ENCODE measurements at regions not wholly inside any gene's neighbourhood (a gene's known extent, or its start where the extent isn't known, plus 50 kb on each side); places are given as distances from the start of the nearest gene placed in this dataset.

DNA sequence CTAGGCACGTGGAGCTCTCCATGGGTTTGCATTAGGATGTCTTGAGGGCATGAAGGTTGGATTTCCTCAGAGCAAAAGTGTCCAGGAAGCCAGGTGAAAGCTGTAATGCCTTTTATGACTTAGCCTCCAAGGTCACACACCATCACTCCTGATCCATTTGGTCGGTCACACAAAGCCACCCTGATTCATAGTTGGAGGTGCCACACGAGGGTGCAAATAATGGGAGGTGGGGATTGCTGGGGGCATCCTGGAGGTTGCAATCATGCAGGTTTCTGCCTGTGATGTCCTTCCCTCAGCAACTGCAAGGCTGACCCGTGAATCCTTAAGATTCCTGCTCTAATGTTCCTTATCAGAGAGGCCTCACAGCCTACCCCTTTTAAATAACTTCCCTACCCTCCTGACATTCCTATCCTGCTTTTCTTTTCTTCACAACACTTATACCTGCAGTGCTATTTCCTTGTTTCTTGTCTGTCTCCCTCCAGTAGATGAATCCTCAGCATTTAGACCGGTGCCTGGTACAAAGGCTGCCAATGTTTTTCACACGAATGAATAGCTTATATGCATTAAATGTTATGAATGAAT, 97.1 kb downstream of the LIPG start:
- Histone ChIP-seq H3K27ac (ENCODE audit: extremely low read depth, low read depth, low read length) (no peak overlapping the region), H3K4me3 (ENCODE audit: low read depth, low read length) (no peak overlapping the region), H3K36me3 (ENCODE audit: control insufficient read depth in 2 of 2, insufficient read depth in 1 of 2, low read length in 2 of 2) (no peaks in the 10 kb centered on the region), H3K9me3 (ENCODE audit: control insufficient read depth, insufficient read depth, low read depth, low read length) (no peaks in the 10 kb centered on the region), H3K4me1 (ENCODE audit: control insufficient read depth, insufficient read depth, low read length) (0 out of 2 replicates have a peak, but pooled peaks cover 8% of the 10 kb centered on the region)
- TF ChIP-seq ZIC2 (tag by site-specific recombination; IDR thresholded peaks at IDR 0.05) (no peak), ZNF777 (tag by site-specific recombination; IDR thresholded peaks at IDR 0.05; ENCODE audit: borderline replicate concordance) (no peak), ZNF146 (tag by site-specific recombination; IDR thresholded peaks at IDR 0.05) (no peak), ZSCAN23 (tag by site-specific recombination; IDR thresholded peaks at IDR 0.05) (no peak), ZNF37A (tag by site-specific recombination; IDR thresholded peaks at IDR 0.05) (no peak), ZNF544 (tag by site-specific recombination; IDR thresholded peaks at IDR 0.05) (no peak), IKZF3 (tag by site-specific recombination; IDR thresholded peaks at IDR 0.05) (no peak), ZNF501 (tag by site-specific recombination; IDR thresholded peaks at IDR 0.05) (no peak), AEBP2 (tag by site-specific recombination; IDR thresholded peaks at IDR 0.05; ENCODE audit: borderline replicate concordance) (no peak), ZNF335 (tag by site-specific recombination; conservative IDR thresholded peaks at IDR 0.05) (no peak), ZNF555 (tag by site-specific recombination; conservative IDR thresholded peaks at IDR 0.05) (no peak)
- TF ChIP-seq, protein P1, sequence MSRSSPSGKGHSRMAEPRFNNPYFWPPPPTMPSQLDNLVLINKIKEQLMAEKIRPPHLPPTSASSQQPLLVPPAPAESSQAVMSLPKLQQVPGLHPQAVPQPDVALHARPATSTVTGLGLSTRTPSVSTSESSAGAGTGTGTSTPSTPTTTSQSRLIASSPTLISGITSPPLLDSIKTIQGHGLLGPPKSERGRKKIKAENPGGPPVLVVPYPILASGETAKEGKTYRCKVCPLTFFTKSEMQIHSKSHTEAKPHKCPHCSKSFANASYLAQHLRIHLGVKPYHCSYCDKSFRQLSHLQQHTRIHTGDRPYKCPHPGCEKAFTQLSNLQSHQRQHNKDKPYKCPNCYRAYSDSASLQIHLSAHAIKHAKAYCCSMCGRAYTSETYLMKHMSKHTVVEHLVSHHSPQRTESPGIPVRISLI (tag by site-specific recombination; IDR thresholded peaks at IDR 0.05) = no peak
- ChIA-PET POLR2A (interaction anchor here (0.6 kb wide), 1 partner anchor 32 kb away, joined by 3 read pairs; no protein-coding TSS in a partner anchor), CTCF (interaction anchor here (0.5 to 1.4 kb wide), 3 partner anchors 70 to 475 kb away, joined by 3 to 5 read pairs (median 3); no protein-coding TSS in a partner anchor)

- peak overlapping the region; percentile 62; the same call in 1 of the 2 replicates for H3K27ac ChIP-seq (ENCODE audit: extremely low read depth, low read depth, low read length)
- TF ChIP-seq ZNF16 (tag by site-specific recombination; IDR thresholded peaks at IDR 0.05; ENCODE audit: low read depth) (no peak), ZNF24 (tag by site-specific recombination; IDR thresholded peaks at IDR 0.05) (peak; percentile 96), KLF9 (tag by site-specific recombination; IDR thresholded peaks at IDR 0.05; ENCODE audit: low read depth) (peak; percentile 45; the same call in 1 of the 2 replicates), SP3 (tag by site-specific recombination; IDR thresholded peaks at IDR 0.05) (peak; percentile 32; the same call in 1 of the 2 replicates), KLF10 (tag by site-specific recombination; IDR thresholded peaks at IDR 0.05) (no peak), ZNF10 (tag by site-specific recombination; IDR thresholded peaks at IDR 0.05) (peak; percentile 78; the same call in 1 of the 2 replicates), ZNF391 (tag by site-specific recombination; IDR thresholded peaks at IDR 0.05; ENCODE audit: borderline replicate concordance, low read depth) (peak; percentile 97), ZNF629 (tag by site-specific recombination; IDR thresholded peaks at IDR 0.05) (peak; percentile 95), WT1 (tag by site-specific recombination; IDR thresholded peaks at IDR 0.05) (peak; percentile 88), ZNF146 (tag by site-specific recombination; IDR thresholded peaks at IDR 0.05) (0 out of 2 replicates have a peak, but pooled peaks have one; percentile 24), ZNF514 (tag by site-specific recombination; IDR thresholded peaks at IDR 0.05) (no peak), GLIS2 (tag by site-specific recombination; IDR thresholded peaks at IDR 0.05) (peak; percentile 51; the same call in 1 of the 2 replicates), ZEB2 (tag by site-specific recombination; IDR thresholded peaks at IDR 0.05) (peak; percentile 70), PRDM10 (tag by site-specific recombination; IDR thresholded peaks at IDR 0.05) (peak; percentile 45; the same call in 1 of the 2 replicates)
- TF ChIP-seq, protein P2, sequence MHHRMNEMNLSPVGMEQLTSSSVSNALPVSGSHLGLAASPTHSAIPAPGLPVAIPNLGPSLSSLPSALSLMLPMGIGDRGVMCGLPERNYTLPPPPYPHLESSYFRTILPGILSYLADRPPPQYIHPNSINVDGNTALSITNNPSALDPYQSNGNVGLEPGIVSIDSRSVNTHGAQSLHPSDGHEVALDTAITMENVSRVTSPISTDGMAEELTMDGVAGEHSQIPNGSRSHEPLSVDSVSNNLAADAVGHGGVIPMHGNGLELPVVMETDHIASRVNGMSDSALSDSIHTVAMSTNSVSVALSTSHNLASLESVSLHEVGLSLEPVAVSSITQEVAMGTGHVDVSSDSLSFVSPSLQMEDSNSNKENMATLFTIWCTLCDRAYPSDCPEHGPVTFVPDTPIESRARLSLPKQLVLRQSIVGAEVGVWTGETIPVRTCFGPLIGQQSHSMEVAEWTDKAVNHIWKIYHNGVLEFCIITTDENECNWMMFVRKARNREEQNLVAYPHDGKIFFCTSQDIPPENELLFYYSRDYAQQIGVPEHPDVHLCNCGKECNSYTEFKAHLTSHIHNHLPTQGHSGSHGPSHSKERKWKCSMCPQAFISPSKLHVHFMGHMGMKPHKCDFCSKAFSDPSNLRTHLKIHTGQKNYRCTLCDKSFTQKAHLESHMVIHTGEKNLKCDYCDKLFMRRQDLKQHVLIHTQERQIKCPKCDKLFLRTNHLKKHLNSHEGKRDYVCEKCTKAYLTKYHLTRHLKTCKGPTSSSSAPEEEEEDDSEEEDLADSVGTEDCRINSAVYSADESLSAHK (tag by site-specific recombination; IDR thresholded peaks at IDR 0.05) = peak; percentile 85
These were observed 94.3 kb downstream of the LIPG start for GRCh38 chr18:49656073-49656692.

More at GRCh38 chr18:49656073-49656692, 94.3 kb downstream of the LIPG start:
- Histone ChIP-seq H3K36me3 (ENCODE audit: control insufficient read depth in 2 of 2, insufficient read depth in 1 of 2, low read length in 2 of 2) (no peaks in the 10 kb centered on the region), H3K4me3 (ENCODE audit: low read depth, low read length) (no peak overlapping the region), H3K9me3 (ENCODE audit: control insufficient read depth, insufficient read depth, low read depth, low read length) (no peaks in the 10 kb centered on the region), H3K4me1 (ENCODE audit: control insufficient read depth, insufficient read depth, low read length) (0 out of 2 replicates have a peak, but pooled peaks cover 8% of the 10 kb centered on the region)
- ChIA-PET POLR2A (interaction anchor here (0.6 to 0.7 kb wide), 2 partner anchors 20 to 42 kb away, joined by 3 to 8 read pairs; no protein-coding TSS in a partner anchor), CTCF (interaction anchor here (0.7 kb wide), 2 partner anchors 15 to 16 kb away, joined by 3 to 4 read pairs; no protein-coding TSS in a partner anchor)

All from HEK293 (cell line).